GM19043 (cell line): ENCODE measurements at regions not wholly inside any gene's neighbourhood (a gene's known extent, or its start where the extent isn't known, plus 50 kb on each side); places are given as distances from the start of the nearest gene placed in this dataset.
"Not testable (repeated sequence)": the region's sequence is repeated elsewhere in the genome, so short reads cannot be mapped to it uniquely, and the experiment has no call there.

Source experiments
- ATAC-seq: cut with Tn5 transposase; IDR thresholded peaks from one replicate; pipeline ENCODE4 v1.9.1; 2021; ENCODE audit warnings: low read depth; ENCODE audit not compliant: unreplicated experiment

DNA sequence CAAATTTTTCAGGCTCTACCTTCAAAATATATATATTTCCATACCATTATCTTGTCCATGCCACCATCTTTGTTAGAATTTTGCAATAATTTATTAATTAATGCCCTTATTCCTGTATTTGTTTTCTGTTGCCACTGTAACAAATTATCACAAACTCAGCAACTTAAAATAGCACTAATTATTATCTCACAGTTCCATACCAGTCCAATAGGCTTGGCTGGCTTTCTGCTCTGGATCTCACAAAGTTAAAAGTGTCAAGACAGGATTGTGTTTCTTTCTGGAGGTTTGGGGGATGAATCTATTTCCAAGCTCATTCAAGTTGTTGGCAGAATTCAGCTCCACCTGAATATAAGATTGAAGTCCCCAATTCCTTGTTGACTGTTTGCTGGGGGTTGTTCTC, 58.6 kb upstream of the SLC38A4 start:
- no peak for ATAC-seq

DNA sequence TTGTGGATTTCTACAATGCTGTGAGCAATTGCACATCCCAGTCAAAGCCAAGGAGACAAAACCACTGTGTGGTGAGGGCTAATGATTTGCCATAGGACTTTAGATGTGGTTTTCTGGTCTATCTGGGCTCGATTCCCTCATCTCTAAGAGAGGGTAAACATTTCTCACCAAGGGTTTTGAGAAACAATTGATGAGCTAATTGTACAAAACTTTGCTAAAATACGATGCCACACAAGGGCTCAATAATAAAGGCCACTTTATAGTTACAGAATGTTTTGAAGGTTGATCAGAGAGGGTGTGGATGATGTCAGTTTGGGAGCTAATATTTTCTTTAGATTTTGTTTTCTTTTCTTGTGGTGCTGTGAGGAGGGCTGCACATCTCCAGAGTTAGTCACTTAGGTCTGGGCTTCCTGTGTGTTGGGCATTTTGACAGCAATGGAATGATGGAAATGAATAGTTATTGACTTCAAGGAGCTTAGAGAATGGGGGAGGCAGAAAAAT, 60.8 kb upstream of the SLC38A4 start:
- ATAC-seq = no peak

DNA sequence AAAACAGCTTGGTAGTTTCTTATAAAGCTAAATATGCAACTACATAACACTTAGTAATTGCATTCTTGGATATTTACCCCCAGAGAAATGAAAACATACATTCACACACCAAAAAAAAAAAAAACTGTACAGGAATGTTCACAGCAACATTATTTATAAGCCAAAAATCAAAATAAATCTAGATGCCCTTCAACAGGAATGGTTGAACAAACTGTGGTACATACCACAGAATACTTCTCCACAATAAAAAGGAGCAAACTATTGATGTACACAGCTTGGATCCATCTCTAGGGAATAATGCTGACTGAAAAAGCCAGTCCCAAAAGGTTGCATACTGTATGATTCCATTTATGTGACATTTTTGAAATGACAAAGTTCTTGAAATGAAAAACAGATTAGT, 62.1 kb upstream of the SLC38A4 start:
- no peak for ATAC-seq

DNA sequence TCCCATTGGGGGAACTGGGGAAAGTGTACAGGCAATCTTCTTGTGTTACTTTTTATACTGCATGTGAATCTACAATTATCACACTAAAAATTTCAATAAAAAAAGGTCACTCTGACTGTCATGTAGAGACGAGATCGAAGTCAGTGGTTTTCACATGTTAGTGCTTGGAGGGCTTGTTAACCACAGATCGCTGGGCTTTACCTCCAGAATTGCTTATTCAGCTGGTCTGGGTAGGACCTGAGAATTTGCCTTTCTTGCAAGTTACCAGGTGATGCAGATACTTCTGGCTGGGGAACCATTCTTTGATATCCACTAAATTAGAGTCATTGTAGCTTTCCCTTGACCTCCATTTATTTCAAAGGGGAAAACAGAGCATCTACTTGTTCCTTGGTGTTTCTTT, 62.8 kb upstream of the SLC38A4 start:
- ATAC-seq = no peak

DNA sequence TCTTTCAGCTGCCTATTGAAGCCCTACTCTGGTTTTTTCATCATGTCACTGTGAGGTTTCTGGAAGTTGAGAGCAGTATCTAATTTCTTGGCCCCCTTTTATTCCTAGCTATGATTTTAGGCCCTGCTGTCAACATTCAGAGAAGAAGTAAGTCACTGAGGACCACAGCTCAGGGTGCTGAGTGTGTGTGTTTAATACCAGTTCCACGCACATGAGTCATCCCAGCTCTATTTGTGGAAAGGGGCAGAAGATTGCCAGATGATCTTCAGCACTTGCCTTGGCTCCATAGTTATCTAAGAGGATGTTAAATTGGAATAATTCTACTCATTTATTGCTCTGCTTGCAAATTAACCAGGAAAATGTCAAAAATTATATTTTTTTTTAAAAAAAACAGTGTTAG, 65.5 kb upstream of the SLC38A4 start:
- no peak for ATAC-seq

DNA sequence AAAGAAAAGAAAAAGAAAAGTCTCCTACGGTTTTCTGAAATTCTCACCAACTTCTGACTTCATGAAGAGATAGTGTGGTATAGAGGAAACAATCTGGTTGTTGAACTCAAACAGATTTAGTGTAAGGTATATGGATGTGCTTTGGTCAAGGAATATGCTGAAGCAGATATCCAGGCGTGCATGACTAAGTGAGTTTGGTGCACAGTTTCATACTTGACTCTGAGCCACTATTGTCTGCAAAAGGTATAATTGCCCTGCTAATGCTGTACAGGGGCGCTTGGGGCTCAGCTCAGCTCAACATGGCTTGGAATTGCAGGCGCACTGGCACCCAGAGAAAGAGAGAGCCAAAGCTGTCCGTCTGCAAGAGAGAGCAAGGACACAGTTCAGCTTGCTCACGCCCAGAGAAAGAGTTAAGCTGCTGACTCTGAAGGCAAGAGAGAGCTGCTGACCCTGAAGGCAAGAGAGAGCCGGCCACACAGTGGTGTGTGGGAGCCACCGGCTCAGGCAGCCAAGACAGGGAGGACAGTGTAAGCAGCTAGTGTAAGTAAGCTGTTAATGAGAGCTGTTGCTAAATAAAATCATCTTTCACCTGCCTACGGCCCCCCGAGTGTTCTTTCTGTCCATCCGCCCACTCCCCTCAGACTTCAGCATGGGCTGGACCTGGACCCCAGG, 66.4 kb upstream of the SLC38A4 start:
- ATAC-seq = no peak

DNA sequence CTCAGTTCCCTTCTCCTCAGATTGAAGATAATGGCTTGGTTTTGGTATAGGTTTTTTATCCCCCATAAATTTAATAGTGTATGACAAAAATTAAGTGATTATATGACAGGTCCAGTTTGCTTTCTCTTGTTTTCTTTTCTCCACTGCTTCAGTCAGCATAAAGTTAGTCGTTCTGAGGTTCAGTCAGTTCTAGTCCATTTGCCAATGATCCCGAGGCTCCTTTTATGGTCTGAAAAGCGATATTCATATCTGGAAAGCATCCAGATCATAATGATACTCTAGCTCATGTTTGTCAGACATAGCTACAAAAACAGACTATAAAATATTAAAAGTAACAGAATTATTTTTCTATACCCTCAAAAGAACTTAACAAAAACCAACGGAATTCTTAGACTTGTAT, 67.1 kb upstream of the SLC38A4 start:
- no peak for ATAC-seq

DNA sequence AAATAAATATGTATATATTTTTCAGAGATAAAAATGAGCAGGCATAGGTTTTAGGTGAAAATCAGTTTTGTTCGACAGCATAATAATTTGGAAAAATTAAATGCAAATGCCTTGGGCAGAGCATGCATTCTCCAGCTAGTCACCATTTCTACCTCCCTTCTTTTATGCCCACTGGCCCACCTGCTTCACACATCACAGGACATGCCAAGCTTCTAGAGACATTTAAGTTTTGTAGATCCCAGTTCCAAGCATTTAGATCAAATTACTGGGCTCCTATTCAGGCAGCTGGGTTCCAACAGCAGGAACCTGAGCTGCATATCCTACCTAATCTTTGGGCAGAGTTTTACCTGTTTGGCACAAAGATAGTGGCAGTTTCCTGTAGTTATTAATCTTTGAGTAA, 67.6 kb upstream of the SLC38A4 start:
- ATAC-seq = no peak

DNA sequence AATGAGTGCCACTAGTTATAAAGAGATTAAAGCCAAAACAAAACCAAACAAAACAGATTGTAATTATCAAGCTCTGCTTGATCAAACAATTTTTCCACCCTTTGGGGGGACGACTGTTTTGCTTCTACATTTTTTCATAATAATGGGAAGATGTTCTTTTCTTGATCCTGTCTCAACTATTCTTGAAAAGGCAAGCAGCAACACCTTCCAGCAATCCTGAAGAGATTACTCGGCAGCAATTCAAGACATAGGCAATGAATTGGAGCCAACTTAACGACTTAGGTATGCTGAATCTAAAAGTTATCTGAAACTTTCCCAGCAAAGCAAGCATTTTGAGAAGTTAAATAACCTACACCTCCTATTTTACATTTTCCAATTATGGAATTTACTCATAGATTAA, 69.9 kb upstream of the SLC38A4 start:
- ATAC-seq = no peak

DNA sequence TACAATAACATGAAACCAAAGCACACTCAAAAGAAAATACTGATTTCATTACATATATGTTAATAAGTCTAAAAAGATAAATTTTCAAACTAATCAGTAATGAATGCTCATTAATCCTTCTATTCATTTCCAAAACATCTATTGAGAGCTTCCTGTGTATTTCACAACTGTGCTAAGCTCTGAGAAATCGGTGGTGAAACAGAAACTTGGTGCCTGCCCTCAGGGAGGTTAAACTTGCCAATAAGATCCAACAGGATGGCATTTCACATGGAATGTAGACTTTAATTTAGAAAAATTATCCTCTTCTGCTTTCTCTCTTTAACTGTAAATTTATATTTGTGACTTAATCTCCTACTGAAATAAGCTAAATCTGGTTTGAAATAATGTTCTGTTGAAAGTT, 70.9 kb upstream of the SLC38A4 start:
- ATAC-seq = no peak

DNA sequence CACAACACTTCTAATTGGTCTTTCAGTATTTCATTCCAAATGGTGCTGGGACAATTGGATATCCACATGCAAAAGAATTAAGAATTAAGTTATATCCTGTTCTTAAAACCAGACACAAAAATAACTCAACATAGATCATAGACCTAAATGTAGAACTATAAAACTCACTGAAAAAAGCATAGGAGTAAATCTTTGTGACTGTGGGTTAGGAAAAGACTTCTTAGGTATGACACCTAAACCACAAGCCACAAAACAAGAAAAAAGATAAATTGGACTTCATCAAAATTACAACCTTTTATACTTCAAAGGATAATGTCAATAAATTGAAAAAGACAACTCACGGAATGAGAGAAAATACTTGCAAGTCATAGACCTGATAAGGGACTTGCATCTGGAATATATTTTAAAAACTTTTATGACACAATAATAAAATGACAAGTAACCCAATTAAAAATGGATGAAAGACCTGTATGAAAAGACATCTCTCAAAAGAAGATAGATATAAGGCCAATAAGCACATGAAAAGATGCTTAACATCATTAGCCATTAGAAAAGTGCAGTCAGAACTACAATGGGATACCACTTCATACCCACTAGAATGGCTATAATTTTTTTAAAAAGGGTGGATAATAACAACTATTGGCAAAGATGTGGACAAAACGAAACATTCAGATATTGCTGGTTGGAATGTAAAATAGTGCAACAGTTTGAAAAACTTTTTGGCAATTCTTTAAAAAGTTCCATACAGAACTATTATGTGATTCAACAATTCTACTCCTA, 72.5 kb upstream of the SLC38A4 start:
- ATAC-seq = no peak

DNA sequence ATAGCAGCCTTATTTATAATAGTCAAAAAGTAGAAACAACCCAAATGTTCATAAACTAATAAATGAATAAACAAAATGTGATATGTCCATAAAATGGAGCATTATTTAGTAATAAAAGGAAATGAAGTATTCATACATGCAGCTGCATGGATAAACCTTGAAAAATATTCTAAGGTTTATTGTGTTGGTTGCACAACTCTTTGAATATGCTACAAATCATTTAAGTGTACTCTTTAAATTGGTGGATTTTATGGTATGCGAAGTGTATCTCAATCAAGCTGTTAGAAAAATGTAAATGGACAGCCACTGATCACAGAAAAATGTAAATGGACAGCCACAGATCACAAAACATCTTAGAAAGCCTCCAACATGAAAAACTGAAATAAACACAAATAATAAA, 73.2 kb upstream of the SLC38A4 start:
- no peak for ATAC-seq

DNA sequence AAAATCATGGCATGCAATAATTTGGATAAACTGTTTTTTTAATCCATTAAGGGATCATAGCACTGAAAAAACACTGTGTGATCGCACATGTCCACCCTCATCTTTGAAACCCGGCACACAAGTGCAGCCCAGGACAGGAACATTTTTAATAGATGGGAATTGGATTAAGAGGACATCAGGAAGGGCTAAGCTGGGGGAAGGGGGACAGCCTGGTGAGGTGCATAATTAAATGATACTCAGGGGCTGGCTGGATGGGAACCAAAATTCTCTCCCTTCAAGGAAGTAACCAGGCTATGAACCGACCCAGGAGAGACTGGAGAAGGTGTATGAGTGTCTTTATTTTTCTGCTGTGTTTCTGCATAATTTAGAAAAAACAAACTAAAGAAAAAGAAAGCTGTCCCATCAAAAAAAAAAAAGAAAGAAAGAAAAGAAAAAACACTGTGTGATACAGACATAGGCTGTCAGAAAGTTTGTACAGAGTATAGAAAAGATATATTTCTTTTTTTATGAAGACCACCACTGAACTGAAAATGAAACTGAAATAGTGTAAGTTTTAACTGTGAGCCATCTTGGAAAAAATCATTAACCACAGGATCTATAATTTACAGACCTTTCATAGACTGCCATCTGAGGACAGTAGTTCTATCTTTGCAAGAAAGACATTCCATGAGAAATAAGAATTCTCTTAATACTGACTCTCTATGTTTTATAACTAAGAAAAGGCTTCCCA, 75.1 kb upstream of the SLC38A4 start:
- no peak for ATAC-seq

DNA sequence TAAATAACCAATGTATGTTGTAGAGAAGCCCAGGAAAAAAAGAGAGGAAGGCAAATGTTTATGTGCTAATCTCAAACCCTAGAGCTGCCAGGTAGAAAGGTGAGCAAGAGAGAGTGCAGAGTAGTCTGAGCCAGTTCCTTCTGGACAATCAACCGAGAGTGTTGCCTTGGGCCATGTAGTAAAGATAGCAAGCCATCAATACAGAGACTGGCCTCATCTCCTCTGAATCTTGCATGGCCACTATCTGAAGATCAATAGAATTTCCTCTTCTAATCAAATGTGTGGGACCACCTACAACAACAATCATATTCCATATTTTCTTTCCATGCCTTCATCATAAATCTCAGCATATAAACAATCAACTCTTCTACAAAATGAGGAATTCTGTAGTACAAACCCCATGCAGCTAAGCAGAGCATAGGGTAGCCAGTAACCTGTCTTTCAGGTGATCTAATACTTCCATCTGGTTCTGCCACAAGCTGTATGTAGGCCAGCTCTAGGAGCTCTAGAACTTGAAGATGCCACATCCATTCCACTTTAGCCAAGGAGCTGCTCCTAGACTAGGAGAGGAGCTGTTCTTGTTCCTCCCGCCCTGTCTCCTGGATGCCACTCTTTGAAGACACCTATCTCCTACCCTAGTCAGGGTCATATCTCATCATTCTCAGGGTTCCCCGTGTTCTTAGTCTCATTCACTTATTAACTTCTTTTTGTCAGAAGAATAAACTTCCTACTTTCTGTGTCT, 75.8 kb upstream of the SLC38A4 start:
- ATAC-seq = no peak

DNA sequence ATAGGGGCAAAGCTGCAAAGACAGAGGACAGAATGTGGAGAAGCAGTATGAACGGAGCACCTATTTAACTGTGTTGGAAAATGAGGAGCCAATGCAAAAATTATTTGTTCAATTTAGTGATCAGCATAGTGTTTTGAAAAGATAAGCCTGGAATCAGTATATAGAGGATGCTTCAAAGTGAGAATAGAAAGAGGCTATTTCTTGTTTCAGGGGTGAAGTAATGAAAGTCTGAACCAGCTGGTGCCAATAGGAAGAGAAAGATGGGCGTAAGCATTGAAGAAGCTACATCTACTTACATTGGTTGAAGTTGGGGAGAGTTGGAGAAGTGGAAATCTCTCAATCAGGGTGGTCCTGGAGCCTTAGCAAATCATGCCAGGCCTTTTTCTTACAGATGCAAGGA, 77.3 kb upstream of the SLC38A4 start:
- ATAC-seq = no peak

DNA sequence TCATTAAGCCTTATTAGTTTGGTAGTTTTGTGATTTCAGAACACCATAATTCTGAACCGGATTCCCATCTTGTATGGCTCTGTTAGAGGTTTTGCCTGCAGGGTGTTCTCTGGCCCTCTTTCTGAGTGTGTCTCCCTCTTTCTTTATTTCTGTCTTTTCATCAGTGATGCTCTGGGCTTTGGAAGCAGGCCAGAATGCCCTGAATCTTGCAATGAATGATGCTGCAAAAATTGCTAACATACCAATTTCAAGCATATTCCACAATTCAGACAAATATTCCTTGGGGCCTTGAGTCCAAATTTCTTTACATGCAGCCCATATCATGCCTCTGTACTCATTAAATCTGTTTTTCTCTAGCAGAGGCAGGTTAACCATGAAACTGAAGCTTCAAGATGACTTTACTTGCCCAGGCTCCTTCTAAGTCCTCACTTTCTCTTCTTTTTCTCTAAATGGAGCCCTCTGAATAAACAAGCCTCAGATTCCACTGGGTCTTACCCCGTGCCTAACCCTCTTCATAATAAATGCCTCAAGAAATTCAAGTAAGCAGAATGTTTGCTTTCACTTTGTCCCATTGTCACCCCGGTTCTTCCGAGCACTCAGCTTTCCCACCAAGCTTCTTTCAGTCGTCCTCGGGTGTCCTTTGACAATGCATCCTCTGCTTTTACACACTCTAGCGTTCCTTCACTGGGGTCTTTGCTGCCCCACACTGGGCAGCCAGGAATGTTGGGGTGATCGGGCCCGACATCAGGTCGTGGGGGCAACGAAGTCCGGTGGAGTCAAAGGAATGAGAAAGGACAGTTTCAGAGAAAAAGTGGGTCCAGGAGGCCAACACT, 78.8 kb upstream of the SLC38A4 start:
- ATAC-seq = no peak

DNA sequence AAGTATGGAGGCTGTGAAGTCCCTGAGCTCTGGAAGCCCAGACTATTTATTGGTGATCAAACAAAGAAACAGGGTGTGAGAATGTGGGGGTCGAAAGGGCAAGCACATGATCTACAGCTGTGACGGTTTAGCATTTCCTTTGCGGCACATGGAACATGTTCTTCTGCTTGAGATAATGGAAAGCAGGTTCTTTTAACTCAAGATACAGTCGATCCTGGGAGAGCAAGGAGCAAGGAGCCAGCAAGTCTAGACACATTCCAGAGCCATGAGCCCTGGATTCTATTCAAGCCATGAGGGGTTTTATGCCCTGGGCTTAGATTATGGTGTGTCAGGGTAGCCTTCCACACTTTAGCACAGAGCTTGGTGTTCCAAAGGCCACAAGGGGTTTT, 79.4 kb upstream of the SLC38A4 start:
- not testable (repeated sequence) for ATAC-seq

DNA sequence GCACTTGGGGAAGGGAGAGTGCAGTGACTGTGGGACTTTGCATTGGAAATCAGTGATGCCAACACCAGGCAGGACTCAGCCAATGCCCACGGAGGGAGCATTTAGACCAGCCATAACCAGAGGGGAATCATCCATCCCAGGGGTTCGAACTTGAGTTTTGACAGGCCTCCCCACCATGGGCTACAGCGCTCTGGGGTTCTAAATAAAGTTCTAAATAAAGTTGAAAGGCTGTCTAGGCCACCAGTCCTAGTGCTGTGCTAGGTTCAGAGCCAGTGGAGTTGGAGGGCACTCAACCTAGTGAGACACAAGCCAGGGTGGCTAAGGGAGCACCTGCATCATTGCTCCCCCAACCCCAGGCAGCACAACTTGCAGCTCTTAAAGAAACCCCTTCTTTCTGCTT, 82.0 kb upstream of the SLC38A4 start:
- ATAC-seq = no peak

DNA sequence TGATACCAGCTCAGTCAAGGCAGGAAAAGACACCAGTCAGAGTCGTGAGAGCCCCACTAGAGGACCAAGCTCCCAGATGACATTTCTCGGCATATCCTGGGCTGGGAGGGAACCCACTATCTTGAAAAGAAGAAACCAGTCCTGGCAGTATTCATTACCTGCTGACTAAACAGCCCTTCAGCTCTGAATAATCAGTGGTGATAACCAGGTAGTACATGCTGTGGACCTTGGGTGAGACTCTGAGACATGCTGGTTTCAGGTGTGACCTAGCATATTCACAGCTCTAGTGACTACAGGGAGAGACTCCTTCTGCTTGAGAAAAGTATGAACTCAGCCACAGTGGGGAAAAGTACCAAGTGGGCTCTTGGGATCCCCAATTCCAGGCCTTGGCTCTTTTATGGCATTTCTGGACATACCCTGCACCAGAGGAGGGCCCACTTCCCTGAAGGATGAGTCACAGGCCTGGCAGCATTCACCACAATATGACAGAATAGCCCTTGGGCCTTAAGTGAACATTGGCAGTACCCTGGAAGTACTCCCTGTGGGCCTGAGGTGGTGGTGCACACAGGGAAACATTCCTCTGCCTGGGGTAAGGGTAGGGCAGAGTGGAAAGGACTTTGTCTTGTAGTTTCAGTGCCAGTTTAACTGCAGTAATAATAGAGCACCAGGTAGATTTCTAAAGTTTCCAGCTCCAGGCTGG, 82.6 kb upstream of the SLC38A4 start:
- ATAC-seq = no peak
